Stomach (tissue), 8 donors: ENCODE measurements at regions not wholly inside any gene's neighbourhood (a gene's known extent, or its start where the extent isn't known, plus 50 kb on each side); places are given as distances from the start of the nearest gene placed in this dataset.

Experiments used
- DNase-seq, 2 donors: peaks; one replicate each; pipeline versions ENCODE4 v3.0.0 to v3.0.0-alpha.2; 2013 to 2019
- H3K27ac ChIP-seq, 5 donors: fragments of 200-600 bp in 4 of 5; sonication (generic) in 4 of 5; one replicate each; pipeline ENCODE4 v1.5.1; 2013 to 2019; ENCODE audit warnings: mild to moderate bottlenecking in 1 of 5, moderate library complexity in 1 of 5
- H3K27me3 ChIP-seq, 3 donors: fragments of 200-600 bp; sonication (generic); one replicate each; pipeline ENCODE4 v1.5.1; 2017 to 2019; ENCODE audit warnings: mixed run types in 1 of 3
- H3K36me3 ChIP-seq, 4 donors: fragments of 200-600 bp; sonication (generic); 1 replicate in 3 of 4; 2 replicates in 1 of 4; pipeline ENCODE4 v1.5.1; 2016 to 2019
- H3K4me1 ChIP-seq, 4 donors: fragments of 200-600 bp; sonication (generic); one replicate each; pipeline ENCODE4 v1.5.1; 2016 to 2019
- H3K4me3 ChIP-seq, 4 donors: fragments of 200-600 bp; sonication (generic) in 3 of 4; one replicate each; pipeline ENCODE4 v1.5.1; 2016 to 2019; ENCODE audit warnings: mild to moderate bottlenecking in 1 of 4
- H3K9me3 ChIP-seq, 4 donors: fragments of 200-600 bp; sonication (generic); one replicate each; pipeline ENCODE4 v1.5.1; 2016 to 2019
- CTCF ChIP-seq, 7 experiments: fragments of 450-650 bp in 4 of 7; fragments of 200-600 bp in 3 of 7; sonication (generic) in 3 of 7; IDR thresholded peaks; one replicate each; pipeline ENCODE4 v1.5.1; 2016 to 2019; ENCODE audit warnings: antibody characterized with exemption in 7 of 7, control low read depth in 2 of 7, mild to moderate bottlenecking in 1 of 7
- EP300 ChIP-seq: sonication (generic); formaldehyde crosslinking; IDR thresholded peaks from one replicate; pipeline ENCODE4 v1.6.1; 2017; ENCODE audit warnings: antibody characterized with exemption
- POLR2A ChIP-seq, 4 donors: fragments of 450-650 bp; IDR thresholded peaks; one replicate each; pipeline ENCODE4 v1.6.1; 2016; ENCODE audit warnings: antibody characterized with exemption in 4 of 4, control low read depth in 2 of 4, mild to moderate bottlenecking in 1 of 4, moderate library complexity in 1 of 4
- POLR2AphosphoS5 ChIP-seq, 3 donors: sonication (generic); formaldehyde crosslinking; IDR thresholded peaks; one replicate each; pipeline ENCODE4 v1.6.1; 2016; ENCODE audit warnings: antibody characterized with exemption in 3 of 3
- WGBS, 5 donors: extraction: QIAGEN DNeasy Blood & Tissue Kit in 3 of 5; methylation state at CpG; one replicate each; pipeline versions ENCODE4 v1.1.5 to v1.1.7; 2013 to 2018; 5-methylcytosine and 5-hydroxymethylcytosine counted together
- intact Hi-C: fragments of 100-400 bp; cut with DNase I; formaldehyde crosslinking; loops from one replicate; pipeline ENCODE4 v1.15.1; 2023; ENCODE audit warnings: low total_unique reads
- donor health status: healthy with polysubstance abuse.
- donor health status: Bipolar disorder and iron deficiency.
- donor health status: healthy.

DNA sequence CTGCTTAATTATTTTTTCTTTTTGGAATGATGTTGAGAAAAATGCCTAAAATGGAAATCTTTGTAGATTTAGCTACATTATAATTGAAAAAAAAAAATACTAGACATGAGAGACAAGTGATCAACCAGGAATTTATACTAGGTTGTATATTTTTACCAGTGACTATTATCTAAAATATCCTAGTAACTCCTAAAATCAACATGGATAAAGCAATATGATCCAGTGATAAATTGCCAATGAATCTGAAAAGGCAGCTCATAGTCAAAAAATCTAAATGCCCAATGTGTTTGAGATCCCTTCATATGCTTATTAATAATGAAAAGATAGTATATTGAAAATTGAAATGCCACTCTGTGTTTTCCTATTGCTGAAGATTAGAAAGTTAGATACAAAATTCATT, 778.2 kb downstream of the MTRR start:
- Histone ChIP-seq H3K4me3 (no peak overlapping the region), H3K4me1 (no peaks in the 10 kb centered on the region), H3K9me3 (no peaks in the 10 kb centered on the region), H3K36me3 (no peaks in the 10 kb centered on the region), H3K27ac (no peak overlapping the region), H3K27me3 (no peaks in the 10 kb centered on the region)
- no peak for DNase-seq
- intact Hi-C loops = no loop called here
- no peak for TF ChIP-seq POLR2AphosphoS5 (IDR thresholded peaks at IDR 0.05)
- TF ChIP-seq POLR2A (IDR thresholded peaks at IDR 0.05) = no peak
- no peak for TF ChIP-seq EP300
- no peak for TF ChIP-seq CTCF (IDR thresholded peaks at IDR 0.05)

GRCh38 chr5:8650186-8650585, 781.2 kb downstream of the MTRR start:
- Histone ChIP-seq H3K27me3 (no peaks in the 10 kb centered on the region), H3K27ac (no peak overlapping the region), H3K4me1 (no peaks in the 10 kb centered on the region), H3K4me3 (no peak overlapping the region), H3K36me3 (no peaks in the 10 kb centered on the region), H3K9me3 (no peaks in the 10 kb centered on the region)
- 81 to 88% (median 85%) methylated on average over 6 of the region's 6 CpGs for WGBS, 5 donors
- DNase-seq = no peak
- TF ChIP-seq CTCF (IDR thresholded peaks at IDR 0.05) = no peak
- no peak for TF ChIP-seq POLR2AphosphoS5 (IDR thresholded peaks at IDR 0.05)
- TF ChIP-seq EP300 = no peak
- intact Hi-C loops = no loop called here

- TF ChIP-seq EP300 (no peak), POLR2A (IDR thresholded peaks at IDR 0.05) (no peak), POLR2AphosphoS5 (IDR thresholded peaks at IDR 0.05) (no peak), CTCF (IDR thresholded peaks at IDR 0.05) (no peak)
- Histone ChIP-seq H3K27ac (no peak overlapping the region), H3K4me1 (no peaks in the 10 kb centered on the region), H3K36me3 (no peaks in the 10 kb centered on the region), H3K4me3 (no peak overlapping the region), H3K27me3 (no peaks in the 10 kb centered on the region), H3K9me3 (no peaks in the 10 kb centered on the region)
- DNase-seq = peak in 1 of 2 donors; percentile 26
- intact Hi-C loops = no loop called here
- WGBS, 5 donors = 58 to 72% (median 66%) methylated on average over 4 of the region's 4 CpGs
These were observed 791.4 kb downstream of the MTRR start for GRCh38 chr5:8660133-8660893.

GRCh38 chr5:8663374-8663773, 794.4 kb downstream of the MTRR start:
- Histone ChIP-seq H3K9me3 (no peaks in the 10 kb centered on the region), H3K4me1 (no peaks in the 10 kb centered on the region), H3K27me3 (no peaks in the 10 kb centered on the region), H3K36me3 (no peaks in the 10 kb centered on the region), H3K4me3 (no peak overlapping the region), H3K27ac (no peak overlapping the region)
- WGBS, 5 donors = 79 to 86% (median 84%) methylated on average over 6 of the region's 6 CpGs
- no peak for DNase-seq
- TF ChIP-seq EP300 (no peak), CTCF (IDR thresholded peaks at IDR 0.05) (no peak), POLR2AphosphoS5 (IDR thresholded peaks at IDR 0.05) (no peak), POLR2A (IDR thresholded peaks at IDR 0.05) (no peak)
- intact Hi-C loops = no loop called here
